Astrocyte (in vitro differentiated cells and primary cell): ENCODE measurements at regions not wholly inside any gene's neighbourhood (a gene's known extent, or its start where the extent isn't known, plus 50 kb on each side); places are given as distances from the start of the nearest gene placed in this dataset.

Experiments
- DNase-seq: peaks from one replicate; pipeline ENCODE4 v3.0.0-alpha.2; 2010; ENCODE audit warnings: low read depth
- FAIRE-seq: peaks from 2 replicates; lab custom pipeline; 2011; peaks lifted over from hg19 to GRCh38; lab: Jason Lieb, UNC
- H2AFZ ChIP-seq: 2 replicates; pipeline ENCODE4 v1.6.0; 2012; ENCODE audit warnings: low read depth, low read length, inconsistent platforms
- H3K27ac ChIP-seq: 2 replicates; pipeline ENCODE4 v1.5.1; 2011; ENCODE audit warnings: low read depth, low read length, inconsistent platforms
- H3K27me3 ChIP-seq: 2 replicates; pipeline ENCODE4 v1.6.0; 2011; ENCODE audit warnings: low read length, inconsistent platforms; ENCODE audit not compliant: insufficient read depth
- H3K36me3 ChIP-seq: 2 replicates; pipeline ENCODE4 v1.5.1; 2011; ENCODE audit warnings: low read length, inconsistent platforms; ENCODE audit not compliant: insufficient read depth
- H3K4me1 ChIP-seq: 2 replicates; pipeline ENCODE4 v1.5.1; 2011; ENCODE audit warnings: low read length, inconsistent platforms; ENCODE audit not compliant: insufficient read depth
- H3K4me2 ChIP-seq: 2 replicates; pipeline ENCODE4 v1.6.0; 2012; ENCODE audit warnings: low read length, inconsistent platforms
- H3K4me3 ChIP-seq: 2 replicates; pipeline ENCODE4 v1.5.1; 2011; ENCODE audit warnings: low read depth, mild to moderate bottlenecking, low read length, inconsistent platforms; ENCODE audit not compliant: insufficient read depth
- H3K79me2 ChIP-seq: 2 replicates; pipeline ENCODE4 v1.6.0; 2012; ENCODE audit warnings: mild to moderate bottlenecking, low read length, inconsistent platforms; ENCODE audit not compliant: insufficient read depth
- H3K9ac ChIP-seq: 2 replicates; pipeline ENCODE4 v1.6.0; 2012; ENCODE audit warnings: mild to moderate bottlenecking, low read length, inconsistent platforms
- H3K9me3 ChIP-seq: 2 replicates; pipeline ENCODE4 v1.5.1; 2012; ENCODE audit warnings: low read depth, mild to moderate bottlenecking, low read length, inconsistent platforms; ENCODE audit not compliant: insufficient read depth
- H4K20me1 ChIP-seq: 2 replicates; pipeline ENCODE4 v1.6.0; 2012; ENCODE audit warnings: low read length, inconsistent platforms; ENCODE audit not compliant: insufficient read depth
- H3K27ac Mint-ChIP-seq: one replicate; pipeline ENCODE4 v1.8.0; 2021; ENCODE audit warnings: mild to moderate bottlenecking, mixed read lengths; ENCODE audit not compliant: unreplicated experiment
- H3K27me3 Mint-ChIP-seq: one replicate; pipeline ENCODE4 v1.8.0; 2021; ENCODE audit warnings: low read depth, mixed read lengths; ENCODE audit not compliant: unreplicated experiment
- H3K36me3 Mint-ChIP-seq: one replicate; pipeline ENCODE4 v1.8.0; 2021; ENCODE audit warnings: low read depth, mixed read lengths; ENCODE audit not compliant: unreplicated experiment
- H3K4me1 Mint-ChIP-seq: one replicate; pipeline ENCODE4 v1.8.0; 2021; ENCODE audit warnings: low read depth, mixed read lengths; ENCODE audit not compliant: unreplicated experiment
- H3K4me3 Mint-ChIP-seq: one replicate; pipeline ENCODE4 v1.8.0; 2021; ENCODE audit warnings: mild to moderate bottlenecking, moderate library complexity, mixed read lengths; ENCODE audit not compliant: unreplicated experiment
- H3K9me3 Mint-ChIP-seq: one replicate; pipeline ENCODE4 v1.8.0; 2021; ENCODE audit warnings: mild to moderate bottlenecking, mixed read lengths; ENCODE audit not compliant: unreplicated experiment
- CTCF ChIP-seq: IDR thresholded peaks from 2 replicates; pipeline ENCODE4 v1.5.1; 2011; ENCODE audit warnings: low read depth, mild to moderate bottlenecking, inconsistent platforms, low read length, moderate library complexity; ENCODE audit not compliant: insufficient read depth
- EZH2 ChIP-seq: IDR thresholded peaks from 2 replicates; pipeline ENCODE4 v1.6.1; 2012; ENCODE audit warnings: mild to moderate bottlenecking, low read length, inconsistent platforms; ENCODE audit not compliant: insufficient read depth

- H2AFZ ChIP-seq = no peak overlapping the region
- DNase-seq (no peak), FAIRE-seq (no peak)
- Mint-ChIP-seq H3K9me3 (no peaks in the 10 kb centered on the region), H3K27me3 (no peaks in the 10 kb centered on the region), H3K27ac (no peak overlapping the region), H3K4me3 (no peak overlapping the region), H3K4me1 (no peaks in the 10 kb centered on the region), H3K36me3 (no peaks in the 10 kb centered on the region)
- no peaks in the 10 kb centered on the region for H3K27me3 ChIP-seq
- H3K9me3 ChIP-seq = no peaks in the 10 kb centered on the region
- no peak overlapping the region for H3K27ac ChIP-seq
- no peaks in the 10 kb centered on the region for H3K4me1 ChIP-seq
- H3K4me2 ChIP-seq = no peak overlapping the region
- TF ChIP-seq EZH2 (no peak), CTCF (no peak)
- H4K20me1 ChIP-seq = no peaks in the 10 kb centered on the region
- H3K4me3 ChIP-seq = no peak overlapping the region
- no peak overlapping the region for H3K9ac ChIP-seq
- H3K36me3 ChIP-seq = no peaks in the 10 kb centered on the region
- no peaks in the 10 kb centered on the region for H3K79me2 ChIP-seq
Measured at GRCh38 chr1:60350531-60350930, 277.0 kb upstream of the C1orf87 start.

GRCh38 chr1:60348884-60349283 lies 275.3 kb upstream of the C1orf87 start:
- TF ChIP-seq EZH2 = no peak
- TF ChIP-seq CTCF = no peak
- H3K27ac Mint-ChIP-seq = no peak overlapping the region
- H2AFZ ChIP-seq = no peak overlapping the region
- H3K27ac ChIP-seq = no peak overlapping the region
- H3K4me3 Mint-ChIP-seq = no peak overlapping the region
- H3K4me1 Mint-ChIP-seq = no peaks in the 10 kb centered on the region
- no peaks in the 10 kb centered on the region for H3K36me3 Mint-ChIP-seq
- no peaks in the 10 kb centered on the region for H4K20me1 ChIP-seq
- no peaks in the 10 kb centered on the region for H3K36me3 ChIP-seq
- no peaks in the 10 kb centered on the region for H3K4me1 ChIP-seq
- no peaks in the 10 kb centered on the region for H3K27me3 Mint-ChIP-seq
- DNase-seq (no peak), FAIRE-seq (no peak)
- H3K4me2 ChIP-seq = no peak overlapping the region
- H3K4me3 ChIP-seq = no peak overlapping the region
- H3K9ac ChIP-seq = no peak overlapping the region
- H3K9me3 ChIP-seq = no peaks in the 10 kb centered on the region
- H3K9me3 Mint-ChIP-seq = no peaks in the 10 kb centered on the region
- H3K79me2 ChIP-seq = no peaks in the 10 kb centered on the region
- H3K27me3 ChIP-seq = no peaks in the 10 kb centered on the region

GRCh38 chr1:60345621-60346020 lies 272.1 kb upstream of the C1orf87 start:
- Mint-ChIP-seq H3K27me3 (no peaks in the 10 kb centered on the region), H3K36me3 (no peaks in the 10 kb centered on the region), H3K4me3 (no peak overlapping the region), H3K4me1 (no peaks in the 10 kb centered on the region), H3K27ac (no peak overlapping the region), H3K9me3 (no peaks in the 10 kb centered on the region)
- Histone ChIP-seq H3K9ac (no peak overlapping the region), H2AFZ (no peak overlapping the region), H3K4me1 (no peaks in the 10 kb centered on the region), H4K20me1 (no peaks in the 10 kb centered on the region), H3K27ac (no peak overlapping the region), H3K79me2 (no peaks in the 10 kb centered on the region), H3K36me3 (no peaks in the 10 kb centered on the region), H3K9me3 (no peaks in the 10 kb centered on the region), H3K4me2 (no peak overlapping the region), H3K27me3 (no peaks in the 10 kb centered on the region), H3K4me3 (no peak overlapping the region)
- TF ChIP-seq EZH2 = no peak
- no peak for TF ChIP-seq CTCF
- FAIRE-seq (no peak), DNase-seq (peak; percentile 2)
